Inflammatory macrophage treated with lipopolysaccharide for 1 hour (primary cell): ENCODE measurements at regions not wholly inside any gene's neighbourhood (a gene's known extent, or its start where the extent isn't known, plus 50 kb on each side); places are given as distances from the start of the nearest gene placed in this dataset.

Experiments used
- DNase-seq, 2 donors: peaks; one replicate each; pipeline ENCODE4 v3.0.0-alpha.2; 2020 to 2022

DNA sequence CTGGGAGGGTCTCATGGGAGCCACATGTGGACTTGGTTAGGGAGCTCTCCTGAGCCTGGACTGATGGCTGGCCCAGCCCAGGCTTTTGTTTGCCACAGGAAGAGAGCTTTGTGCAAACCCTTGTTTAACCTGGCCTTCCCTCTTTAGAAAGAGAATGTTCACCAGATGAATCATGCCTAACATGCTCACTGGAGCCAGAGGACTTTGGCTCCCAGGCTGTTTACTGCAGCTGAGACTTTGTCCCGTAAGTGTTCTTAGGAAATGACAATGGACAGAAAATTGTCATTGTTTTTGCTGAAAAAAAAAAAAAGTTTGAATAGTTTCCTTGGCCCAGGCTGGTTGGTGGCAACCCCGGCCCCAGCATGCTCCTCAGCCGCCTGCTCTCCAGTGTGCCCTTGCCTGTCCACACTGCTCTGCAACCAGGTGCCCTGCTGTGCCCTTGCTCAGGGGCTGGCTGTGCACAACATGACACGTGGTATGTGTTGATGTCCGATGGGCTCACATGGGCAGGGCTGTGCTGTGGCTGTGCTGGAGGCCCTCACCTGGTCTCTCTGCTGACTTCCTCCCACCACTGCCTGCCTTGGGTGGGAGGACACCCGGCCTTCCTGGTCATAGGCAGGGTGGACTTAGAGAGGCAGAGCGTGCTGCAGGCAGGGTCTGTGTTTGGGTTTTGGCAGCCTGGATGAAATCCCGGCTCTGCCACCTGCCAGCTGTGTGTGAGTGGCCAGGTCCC lies 215.3 kb upstream of the ZNF32 start:
- no peak for DNase-seq

DNA sequence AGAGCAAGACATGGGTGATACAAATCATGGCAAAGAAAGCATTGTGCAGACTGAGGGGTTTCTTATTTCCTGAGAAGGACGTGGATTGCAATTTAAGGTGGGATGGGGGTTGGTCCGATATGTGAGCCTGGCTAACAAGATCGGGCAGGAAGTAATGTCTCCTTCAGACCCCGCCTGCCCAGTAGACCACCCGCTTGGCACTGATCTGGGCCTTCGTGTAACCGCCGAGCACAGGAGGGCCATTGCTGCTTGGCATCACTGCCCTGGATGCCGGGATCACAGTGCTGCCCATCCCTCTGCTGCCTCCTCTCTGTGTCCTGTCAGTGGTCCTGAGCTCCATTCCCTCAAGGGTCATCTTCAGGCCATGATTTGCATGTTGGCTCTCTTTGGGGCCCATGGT lies 214.6 kb upstream of the ZNF32 start:
- no peak for DNase-seq

DNA sequence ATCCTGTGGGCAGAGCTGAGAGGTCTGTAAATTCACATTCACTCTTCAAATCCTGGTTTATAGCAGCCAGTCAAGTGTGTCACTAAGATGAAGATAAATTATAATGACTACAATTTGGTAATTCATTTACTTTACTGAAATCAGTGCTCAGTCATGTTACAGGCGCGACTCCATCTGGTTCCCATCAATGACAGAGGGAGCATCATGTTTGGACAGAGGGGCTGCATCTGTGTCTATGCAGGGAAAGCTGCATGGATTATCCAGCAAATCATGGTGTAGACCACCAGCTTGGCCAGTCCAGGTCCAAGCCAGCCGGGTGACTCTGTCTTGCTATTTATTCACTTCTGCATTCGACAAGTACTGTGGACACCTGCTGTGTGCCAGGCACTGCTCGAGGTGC lies 214.1 kb upstream of the ZNF32 start:
- DNase-seq = no peak

DNA sequence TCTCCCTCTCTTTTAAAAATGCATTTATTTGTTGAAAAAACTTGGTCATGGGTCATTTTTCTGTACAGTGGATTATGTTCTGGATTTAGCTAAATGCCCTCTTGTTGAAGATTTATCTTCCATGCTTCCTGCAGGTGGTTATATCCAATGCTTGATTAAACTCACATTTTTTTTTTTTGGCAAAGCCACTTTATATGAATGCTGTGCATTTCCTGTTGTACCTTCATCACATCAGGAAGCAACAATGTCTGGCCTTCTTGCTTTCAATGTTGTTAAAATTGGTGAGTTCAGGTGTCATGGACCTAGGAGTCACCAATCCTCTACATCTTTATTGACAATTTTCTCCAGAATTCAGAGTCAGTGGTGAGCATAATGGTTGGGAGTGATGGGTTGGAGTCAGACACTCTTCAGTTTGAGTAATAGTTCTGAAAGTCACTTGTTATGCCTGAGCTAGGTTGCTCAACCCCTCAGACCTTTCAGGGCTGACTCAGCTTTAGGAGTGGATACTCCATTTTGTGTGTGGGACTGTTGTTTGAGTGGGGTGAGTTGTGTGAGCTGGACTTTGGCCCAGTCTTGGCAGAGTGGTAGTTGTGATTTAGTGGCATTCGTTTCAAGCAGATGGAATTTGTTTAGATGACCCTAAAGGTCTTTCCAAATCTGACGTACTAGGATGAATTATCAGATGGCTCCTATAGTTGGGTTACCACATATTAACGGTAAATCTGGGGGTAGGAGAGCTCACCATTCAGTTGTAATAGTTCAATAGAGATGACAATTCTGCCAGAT lies 213.5 kb upstream of the ZNF32 start:
- no peak for DNase-seq

DNA sequence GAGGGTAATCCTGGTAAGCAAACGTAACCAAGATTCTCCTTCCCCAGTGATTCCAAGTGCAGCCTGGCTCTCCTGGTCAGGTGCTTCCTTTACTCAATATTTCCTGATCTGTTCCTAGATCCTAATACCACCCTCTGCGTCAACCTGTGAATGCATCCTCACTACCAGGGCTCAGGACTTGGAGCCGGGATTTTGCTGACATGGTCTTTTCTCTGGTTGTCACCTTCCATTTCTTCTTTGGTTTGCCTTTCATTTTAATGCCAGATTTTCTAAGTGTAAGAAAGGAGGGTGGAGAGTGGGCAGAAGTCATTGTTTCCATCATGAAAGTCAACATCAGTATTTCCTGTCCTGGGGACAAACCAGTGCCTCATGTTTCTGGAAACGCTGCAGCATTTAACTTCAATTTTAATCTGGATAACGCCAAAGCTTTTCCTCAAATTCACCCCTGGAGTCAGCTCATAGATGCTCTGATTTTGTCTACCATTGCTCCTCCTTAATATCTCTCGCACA lies 210.4 kb upstream of the ZNF32 start:
- DNase-seq = no peak

DNA sequence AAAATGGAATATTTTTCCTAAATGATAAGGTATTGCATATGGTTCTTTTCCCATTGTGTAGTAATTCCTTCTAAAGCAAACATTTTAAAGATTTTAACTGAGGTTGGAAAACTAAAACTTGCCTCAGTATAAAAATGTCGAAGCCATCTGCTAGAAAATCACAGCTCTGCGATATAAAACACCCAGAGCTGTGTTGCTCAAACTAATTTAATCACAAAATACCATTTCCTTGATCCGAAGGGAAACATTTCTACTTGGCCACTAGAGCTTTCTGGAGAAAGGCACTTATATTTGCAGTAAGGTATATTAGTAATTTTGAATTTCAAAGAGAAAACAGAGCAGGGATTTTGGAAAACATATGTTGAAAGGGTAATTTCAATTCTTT lies 209.2 kb upstream of the ZNF32 start:
- no peak for DNase-seq

DNA sequence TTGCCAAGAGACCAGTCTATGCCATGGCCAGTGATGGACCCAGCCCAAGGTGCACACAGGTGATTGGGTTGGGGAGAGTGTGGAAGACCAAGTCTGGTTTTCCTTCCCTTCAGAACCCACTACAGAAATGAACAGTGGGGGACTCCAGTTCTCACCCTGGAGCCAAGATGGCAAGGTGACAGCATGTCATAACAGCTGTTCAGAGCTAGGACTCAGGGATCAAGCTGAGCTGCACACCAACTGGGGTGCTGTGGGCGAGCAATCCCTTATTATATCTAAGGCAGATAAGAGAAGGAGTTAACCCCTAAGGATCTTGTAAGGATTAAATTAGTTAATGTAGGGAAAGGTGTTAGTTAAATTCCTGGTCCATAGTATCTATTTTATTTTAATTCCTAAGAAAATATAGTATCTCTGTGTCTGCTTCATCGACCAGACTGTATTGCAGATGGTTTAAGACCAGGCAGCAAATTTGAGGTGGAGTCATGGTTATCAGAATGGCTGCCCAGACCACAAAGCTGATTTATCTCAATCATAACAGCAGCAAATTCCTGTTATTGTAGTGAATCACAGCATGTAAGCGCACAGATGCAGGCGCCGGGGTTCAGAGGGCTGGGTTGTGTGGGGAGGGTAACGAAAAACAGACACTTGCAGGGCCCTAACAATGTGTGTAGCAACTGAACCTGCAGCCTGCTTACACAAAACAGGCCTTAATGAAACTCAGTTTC lies 208.7 kb upstream of the ZNF32 start:
- no peak for DNase-seq

DNA sequence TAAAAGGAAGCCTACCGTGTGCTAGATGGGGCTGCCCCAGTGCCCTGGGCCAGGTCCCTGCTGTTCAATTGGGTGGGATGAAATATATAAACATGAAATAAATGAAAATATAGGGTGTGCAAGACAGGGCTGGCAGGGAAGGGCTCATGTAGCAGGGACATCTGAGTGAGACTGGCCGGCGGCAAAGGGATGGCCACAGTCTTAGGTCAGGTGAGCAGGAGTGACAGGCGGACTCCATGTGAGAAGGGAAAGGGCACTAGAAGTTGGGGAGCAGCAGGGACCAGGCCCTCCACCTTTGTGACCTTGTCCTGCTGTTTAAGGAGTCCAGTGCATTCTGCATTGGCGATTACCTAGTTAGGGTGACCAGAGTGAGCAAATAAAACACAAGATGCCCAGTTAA lies 207.6 kb upstream of the ZNF32 start:
- DNase-seq = no peak

DNA sequence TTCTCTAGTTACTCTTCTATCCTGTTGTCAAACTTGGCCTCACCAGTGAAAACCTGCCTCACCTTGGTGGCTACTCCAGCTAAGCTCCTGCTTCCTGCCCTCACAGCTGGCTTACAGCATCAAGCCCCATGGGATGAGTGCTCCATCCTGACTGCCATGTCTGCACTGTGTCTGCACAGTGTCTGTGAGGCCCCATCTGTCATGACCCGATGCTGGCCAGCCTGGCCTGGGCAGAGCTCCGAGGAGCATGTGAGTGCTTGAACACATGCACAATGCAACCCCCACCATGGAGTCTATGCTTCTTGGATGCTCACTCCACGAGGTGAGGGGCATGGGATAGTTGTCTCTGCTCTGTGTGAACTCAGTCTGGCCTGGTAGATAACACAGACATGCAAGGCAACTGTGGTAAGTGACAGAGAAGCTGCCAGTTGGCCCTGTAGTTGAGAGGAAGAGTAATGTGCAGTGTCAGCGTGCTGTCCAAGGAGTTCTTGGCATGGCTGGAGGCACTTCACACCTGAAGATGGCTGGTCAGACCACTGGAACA lies 207.1 kb upstream of the ZNF32 start:
- no peak for DNase-seq

DNA sequence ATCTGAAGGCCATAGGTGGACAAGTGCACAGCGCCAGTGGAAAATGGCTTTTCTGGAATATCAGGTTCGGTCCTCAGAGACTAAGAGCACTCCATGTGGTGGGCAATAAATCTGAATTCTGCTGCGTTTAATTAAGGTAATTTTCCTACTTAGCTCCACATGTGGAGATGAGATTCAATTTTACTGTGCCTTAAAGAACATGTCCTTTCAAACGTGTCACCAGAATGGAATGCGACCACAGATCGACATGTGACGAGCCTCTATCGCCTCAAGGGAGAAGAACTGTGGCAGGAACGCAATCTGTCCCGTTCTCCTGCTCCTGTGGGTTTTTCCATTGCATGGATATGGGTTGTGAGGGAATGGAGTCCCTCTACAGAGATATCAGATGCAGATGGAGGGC lies 205.3 kb upstream of the ZNF32 start:
- no peak for DNase-seq

DNA sequence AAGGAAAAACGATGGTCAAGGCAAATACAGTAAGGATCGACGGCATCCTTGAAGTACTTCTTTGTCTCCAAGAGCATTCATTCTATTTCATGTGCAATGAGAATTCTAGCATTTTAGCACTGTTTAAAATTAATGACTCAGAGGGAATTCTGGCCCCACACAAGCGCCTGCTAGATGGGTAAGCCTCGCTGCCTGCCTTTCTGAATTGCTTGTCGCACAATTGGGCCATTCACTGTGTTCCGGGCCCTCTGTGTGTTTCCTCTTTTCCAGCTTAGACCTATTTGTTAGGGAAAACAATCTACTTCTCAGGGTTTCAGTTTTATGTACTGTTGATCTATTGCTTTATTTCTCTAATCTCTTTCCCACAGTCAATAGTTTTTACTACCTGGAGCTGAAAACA lies 204.7 kb upstream of the ZNF32 start:
- DNase-seq = no peak

DNA sequence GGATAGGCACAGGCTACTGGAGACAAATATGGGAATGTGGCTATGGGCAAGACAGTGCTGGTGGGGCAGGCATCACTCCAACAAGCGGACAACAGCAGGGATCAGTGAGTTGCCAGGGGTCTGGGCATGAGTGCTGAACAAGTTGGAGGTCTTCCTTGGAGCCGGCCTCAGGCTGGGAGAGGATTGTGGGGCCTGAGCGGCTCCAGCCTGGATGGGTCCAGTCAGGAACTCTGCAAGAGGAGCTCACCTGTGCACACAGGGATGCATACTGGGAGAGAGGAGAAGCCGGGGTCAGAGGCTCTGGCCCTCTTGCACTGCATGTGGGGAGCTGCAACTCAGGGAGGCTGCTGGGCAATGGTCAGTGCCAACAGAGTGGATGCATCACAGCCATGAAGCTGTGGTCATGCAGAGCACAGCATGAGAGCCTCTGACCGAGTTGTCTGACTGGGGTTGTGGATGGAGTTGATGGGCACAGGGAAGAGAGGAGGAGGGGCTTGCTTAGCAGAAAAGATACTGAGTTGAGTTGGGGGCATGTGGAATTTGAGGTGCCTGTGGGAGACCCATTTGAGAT lies 204.0 kb upstream of the ZNF32 start:
- no peak for DNase-seq

DNA sequence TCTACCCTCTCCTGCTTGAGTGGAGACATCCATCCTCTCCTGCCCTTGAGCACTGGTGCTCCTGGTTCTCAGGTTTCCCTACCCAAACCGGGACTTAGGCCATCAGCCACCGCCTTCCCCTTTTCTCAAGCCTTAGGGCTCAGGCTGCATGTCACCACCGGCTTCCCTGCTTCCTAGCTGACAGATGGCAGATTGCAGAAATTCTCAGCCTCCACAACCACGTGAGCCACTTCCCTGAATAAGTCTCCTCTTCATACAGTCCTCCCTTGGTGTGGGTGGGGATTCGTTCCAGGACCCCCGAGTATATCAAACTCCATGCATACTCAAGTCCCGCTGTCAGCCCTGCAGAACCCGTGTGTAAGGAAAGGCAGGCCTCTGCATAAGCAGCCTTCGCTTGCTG lies 203.5 kb upstream of the ZNF32 start:
- DNase-seq = peak in 1 of 2 donors; percentile 9

DNA sequence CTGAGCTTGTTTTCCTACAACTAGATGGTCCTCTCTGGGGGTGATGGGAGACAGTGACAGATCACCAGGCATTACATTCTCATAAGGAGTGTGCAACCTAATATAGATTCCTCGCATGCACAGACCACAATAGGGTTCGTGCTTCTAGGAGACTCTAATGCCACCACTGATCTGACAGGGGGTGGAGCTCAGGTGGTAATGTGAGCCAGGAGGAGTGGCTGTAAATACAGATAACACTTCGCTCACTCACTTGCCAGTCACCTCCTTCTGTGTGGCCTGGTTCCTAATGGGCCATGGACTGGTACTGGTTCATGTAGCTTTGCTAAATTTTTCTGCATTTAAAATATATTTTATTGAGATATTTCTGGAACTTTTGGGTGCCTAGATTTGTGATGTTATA lies 202.3 kb upstream of the ZNF32 start:
- no peak for DNase-seq

DNA sequence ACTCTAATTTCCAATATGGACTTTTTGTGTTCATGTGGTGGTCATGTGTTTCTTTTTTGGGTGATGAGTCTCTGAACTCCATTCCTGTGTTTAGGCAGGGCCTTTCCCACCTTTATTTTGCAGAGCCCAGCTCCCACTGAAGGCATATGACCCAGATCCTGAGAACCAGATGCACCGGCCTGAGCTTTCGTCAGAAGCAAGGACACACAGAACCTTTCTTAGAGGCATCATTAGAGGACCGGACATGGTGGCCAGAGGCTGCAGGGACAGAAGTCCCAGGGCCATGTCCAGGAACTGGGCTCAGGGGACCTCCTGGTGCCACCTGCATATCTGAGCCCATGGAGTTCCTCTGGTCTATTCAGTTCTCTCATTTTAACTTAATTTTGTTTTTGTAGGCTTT lies 200.9 kb upstream of the ZNF32 start:
- DNase-seq = no peak

DNA sequence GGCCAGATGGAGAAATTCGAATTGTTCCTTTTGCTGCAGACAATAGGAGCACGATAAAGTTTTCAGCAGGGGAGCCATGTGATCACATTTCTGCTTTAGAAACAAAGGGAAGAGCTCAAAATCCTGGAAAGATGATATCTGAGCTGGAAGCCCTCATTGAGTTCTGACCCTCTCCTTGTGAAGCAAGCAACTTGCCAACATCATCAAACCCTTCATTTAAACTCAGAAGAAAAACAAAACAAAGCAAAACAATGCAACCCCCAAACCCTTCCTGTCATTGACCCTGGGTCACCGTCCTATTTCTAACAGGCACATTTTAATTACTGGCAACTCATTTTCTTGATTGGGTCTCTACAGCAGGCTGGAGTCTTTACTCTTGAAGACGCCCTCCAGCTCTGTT lies 198.3 kb upstream of the ZNF32 start:
- no peak for DNase-seq

DNA sequence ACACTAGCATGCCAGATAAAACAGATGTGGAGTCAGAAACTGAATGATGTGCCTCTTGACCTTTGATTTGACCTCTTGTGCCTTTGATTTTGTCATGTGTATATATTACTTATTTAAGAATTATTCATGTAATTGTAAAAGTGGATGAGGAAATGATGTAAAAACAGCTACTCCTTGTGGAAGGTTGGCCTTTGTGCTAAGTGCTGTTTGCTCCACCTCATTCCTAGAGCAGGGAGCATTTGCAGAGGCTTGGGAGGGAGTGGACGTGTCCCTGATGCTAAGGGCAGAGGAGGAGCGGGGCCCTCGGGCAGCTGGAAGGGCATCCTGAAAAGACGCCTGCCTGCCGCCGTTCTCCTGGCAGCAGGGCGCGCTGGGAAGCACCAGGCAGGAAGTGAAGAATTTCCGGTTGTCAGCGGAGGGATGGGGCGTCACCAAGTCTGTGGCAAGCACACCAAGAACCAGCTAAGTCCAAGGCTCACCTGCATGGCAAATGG lies 197.6 kb upstream of the ZNF32 start:
- DNase-seq = no peak

DNA sequence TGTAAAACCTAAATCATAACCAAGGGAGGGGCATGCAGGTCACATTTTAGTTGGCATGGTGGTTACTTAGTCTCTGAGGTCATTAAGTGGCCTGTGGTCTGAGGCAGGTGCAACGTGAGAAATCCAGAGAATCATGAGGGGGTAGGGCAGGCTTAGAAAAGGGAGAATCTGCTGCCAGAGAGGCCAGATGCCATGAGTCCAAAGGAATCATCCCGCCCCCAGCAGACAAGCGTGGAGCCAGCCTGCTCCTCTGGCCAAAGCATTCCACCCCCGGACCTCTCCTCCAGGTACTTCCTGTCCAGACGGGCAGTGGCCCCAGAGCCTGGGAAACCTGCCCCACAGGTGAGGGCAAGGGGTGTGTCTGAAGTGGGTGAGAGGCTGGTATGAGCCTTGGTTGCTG lies 196.4 kb upstream of the ZNF32 start:
- DNase-seq = no peak

DNA sequence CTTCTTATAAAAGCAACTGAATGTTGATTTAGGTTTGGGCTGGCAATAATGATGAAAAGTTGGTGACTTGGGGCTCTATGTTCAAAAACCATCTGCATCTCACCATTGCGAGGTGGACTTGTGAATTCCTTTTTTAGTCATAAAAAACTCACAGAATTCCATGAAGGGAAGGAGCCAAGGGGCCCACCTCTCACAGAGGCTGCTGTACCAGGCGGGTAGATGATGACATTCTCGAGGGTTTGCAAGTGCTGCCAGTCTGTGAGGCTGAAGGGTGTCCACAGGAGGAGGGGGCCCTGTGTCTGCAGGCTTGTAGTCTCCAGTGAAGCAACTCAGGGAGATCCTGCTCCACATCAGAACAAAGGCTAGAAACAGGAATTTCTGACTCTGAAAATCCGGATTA lies 195.5 kb upstream of the ZNF32 start:
- no peak for DNase-seq

DNA sequence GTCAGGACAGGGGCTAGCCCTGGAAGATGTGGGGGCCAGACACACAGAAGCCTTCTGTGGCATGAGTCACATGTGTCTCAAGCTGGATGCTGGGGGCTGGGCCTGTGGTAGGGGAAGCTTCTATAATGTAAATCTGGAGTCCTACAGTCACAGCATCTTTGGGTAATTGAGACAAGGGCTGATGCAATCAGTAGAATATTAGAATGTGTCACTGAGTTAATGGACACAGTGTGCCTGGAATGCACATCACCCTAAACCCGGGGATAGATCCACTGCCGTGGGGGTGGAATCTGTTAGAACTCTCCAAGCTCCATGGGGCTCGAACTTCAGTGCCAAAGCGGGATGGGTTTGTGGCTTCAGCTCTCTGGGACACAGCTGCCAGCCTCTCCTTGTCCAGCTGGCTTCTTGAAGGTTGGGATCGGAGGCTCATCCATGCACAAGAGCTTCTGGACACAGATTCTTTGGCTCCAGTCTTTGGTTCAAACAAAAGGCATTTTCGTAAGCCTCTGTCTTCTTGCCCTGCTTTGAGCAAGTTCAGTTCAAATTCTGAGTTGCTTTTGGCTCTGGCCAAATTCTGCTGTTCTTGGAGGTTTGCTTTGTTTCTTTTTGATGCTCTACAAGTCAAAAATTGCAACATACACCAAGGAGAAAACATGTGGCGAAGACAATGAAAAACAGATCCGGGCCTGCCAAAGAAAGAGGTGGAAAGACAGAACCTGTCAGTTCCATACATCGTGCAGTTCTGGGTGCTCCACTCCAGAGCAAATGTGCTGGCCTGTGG lies 194.8 kb upstream of the ZNF32 start:
- DNase-seq = no peak

DNA sequence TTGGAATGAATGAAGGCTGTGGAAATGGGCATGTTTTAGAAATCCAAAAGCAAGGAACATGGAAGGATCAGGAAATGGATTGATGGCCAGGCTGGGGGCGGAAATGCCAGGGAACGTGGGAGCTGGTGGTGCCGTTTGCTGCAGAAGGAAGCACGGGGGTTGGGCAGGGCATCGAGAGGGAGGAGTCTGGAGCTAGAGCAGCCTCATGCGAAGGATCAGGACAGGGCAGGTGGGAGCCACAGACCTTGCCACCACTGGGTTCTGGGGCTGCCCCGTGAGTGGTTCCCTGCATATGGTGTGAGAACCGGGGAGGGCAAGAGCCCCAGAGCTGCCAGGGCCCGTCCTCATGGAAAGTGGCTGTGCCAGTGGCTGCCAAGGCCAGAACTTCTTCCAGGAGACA lies 193.8 kb upstream of the ZNF32 start:
- no peak for DNase-seq

DNA sequence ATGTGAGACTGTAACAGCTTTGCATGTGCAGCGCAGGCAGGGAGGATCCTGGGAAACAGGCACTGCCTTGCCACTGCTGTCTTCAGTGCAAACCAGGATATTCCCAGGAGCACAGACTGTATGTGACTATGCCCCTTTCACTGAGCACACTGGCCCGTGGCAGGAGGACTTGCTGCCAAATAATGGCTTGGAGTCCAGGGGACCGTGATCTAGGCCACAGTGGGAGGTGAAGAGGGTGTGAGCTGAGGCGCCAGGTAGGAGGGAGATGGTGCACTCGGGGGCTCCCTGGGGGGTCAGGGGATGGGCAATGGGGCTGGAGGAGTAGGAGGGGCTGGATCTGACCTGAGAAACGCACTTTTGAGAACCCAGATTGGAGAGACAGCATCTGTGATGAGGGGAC lies 193.4 kb upstream of the ZNF32 start:
- DNase-seq = no peak
